ENCODE measurements at regions not wholly inside any gene's neighbourhood (a gene's known extent, or its start where the extent isn't known, plus 50 kb on each side); places are given as distances from the start of the nearest gene placed in this dataset.

GRCh38 chr12:126247936-126248335, 1182.7 kb downstream of the AACS start:
- no peak for DNase-seq (ENCODE audit: low read depth, low spot score)
- ChIA-PET CTCF (no interaction called here), POLR2A (no interaction called here)
- H3K4me3 ChIP-seq (ENCODE audit: low read depth, low read length) = no peak overlapping the region
- TF ChIP-seq, protein P1, sequence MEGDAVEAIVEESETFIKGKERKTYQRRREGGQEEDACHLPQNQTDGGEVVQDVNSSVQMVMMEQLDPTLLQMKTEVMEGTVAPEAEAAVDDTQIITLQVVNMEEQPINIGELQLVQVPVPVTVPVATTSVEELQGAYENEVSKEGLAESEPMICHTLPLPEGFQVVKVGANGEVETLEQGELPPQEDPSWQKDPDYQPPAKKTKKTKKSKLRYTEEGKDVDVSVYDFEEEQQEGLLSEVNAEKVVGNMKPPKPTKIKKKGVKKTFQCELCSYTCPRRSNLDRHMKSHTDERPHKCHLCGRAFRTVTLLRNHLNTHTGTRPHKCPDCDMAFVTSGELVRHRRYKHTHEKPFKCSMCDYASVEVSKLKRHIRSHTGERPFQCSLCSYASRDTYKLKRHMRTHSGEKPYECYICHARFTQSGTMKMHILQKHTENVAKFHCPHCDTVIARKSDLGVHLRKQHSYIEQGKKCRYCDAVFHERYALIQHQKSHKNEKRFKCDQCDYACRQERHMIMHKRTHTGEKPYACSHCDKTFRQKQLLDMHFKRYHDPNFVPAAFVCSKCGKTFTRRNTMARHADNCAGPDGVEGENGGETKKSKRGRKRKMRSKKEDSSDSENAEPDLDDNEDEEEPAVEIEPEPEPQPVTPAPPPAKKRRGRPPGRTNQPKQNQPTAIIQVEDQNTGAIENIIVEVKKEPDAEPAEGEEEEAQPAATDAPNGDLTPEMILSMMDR (IDR thresholded peaks at IDR 0.05; ENCODE audit: insufficient read depth, low read length, missing control alignments) = no peak

GRCh38 chr12:126248871-126249403, 1183.7 kb downstream of the AACS start:
- CTCF ChIA-PET = no interaction called here
- DNase-seq (ENCODE audit: low read depth, low spot score) = no peak

DNA sequence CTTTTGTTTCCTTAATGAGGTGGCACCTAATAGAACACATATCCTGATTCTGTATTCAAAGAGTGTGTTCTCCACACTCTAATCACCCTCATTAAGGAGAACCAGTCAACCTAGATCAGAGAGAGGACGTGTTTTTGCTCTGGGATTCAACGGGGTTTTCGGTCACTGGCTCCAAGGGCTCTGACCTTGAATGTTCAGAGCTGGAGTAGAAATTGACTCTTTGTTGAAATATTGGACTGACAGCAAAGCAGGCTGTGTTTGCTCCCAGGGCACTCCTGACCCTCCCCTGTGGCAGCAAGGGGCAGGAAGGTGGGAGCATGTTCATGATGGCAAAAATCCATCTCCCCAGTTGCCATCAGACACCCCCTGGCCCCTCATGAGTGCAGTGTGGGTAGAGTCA, 1193.0 kb downstream of the AACS start:
- POLR2A ChIA-PET = no interaction called here
- TF ChIP-seq, protein P1 (IDR thresholded peaks at IDR 0.05; ENCODE audit: insufficient read depth, low read length, missing control alignments) = no peak
- H3K4me3 ChIP-seq (ENCODE audit: low read depth, low read length) = no peak overlapping the region
- CTCF ChIA-PET = no interaction called here
- no peak for DNase-seq (ENCODE audit: low read depth, low spot score)

More at GRCh38 chr12:126248871-126249403, 1183.7 kb downstream of the AACS start:
- POLR2A ChIA-PET = no interaction called here
- no peak overlapping the region for H3K4me3 ChIP-seq (ENCODE audit: low read depth, low read length)
- TF ChIP-seq, protein P1 (IDR thresholded peaks at IDR 0.05; ENCODE audit: insufficient read depth, low read length, missing control alignments) = no peak

- CTCF ChIA-PET = no interaction called here
- H3K4me3 ChIP-seq (ENCODE audit: low read depth, low read length) = no peak overlapping the region
- no peak for DNase-seq (ENCODE audit: low read depth, low spot score)
- POLR2A ChIA-PET = no interaction called here
- TF ChIP-seq, protein P1 (IDR thresholded peaks at IDR 0.05; ENCODE audit: insufficient read depth, low read length, missing control alignments) = no peak
Measured at GRCh38 chr12:126262829-126263228, 1197.6 kb downstream of the AACS start.

DNA sequence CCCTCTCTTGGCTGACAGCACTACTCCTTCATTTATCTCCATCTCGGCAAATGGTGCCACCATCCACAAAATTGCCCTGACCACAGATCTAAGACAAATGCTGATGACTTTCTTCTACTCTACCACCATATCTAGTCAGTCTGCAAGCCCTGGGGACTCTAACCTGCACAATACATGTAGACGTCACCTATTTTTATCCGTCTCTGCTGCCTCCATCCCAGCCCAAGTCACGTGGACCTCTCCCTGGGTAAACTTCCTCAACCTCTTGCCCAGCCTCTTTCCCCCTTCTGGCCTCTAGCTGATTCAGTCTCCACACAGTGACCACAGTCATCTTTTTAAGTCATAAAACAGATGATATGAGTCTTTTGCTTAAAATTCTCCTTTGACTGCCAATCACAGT, 1203.0 kb downstream of the AACS start:
- H3K4me3 ChIP-seq (ENCODE audit: low read depth, low read length) = no peak overlapping the region
- TF ChIP-seq, protein P1 (IDR thresholded peaks at IDR 0.05; ENCODE audit: insufficient read depth, low read length, missing control alignments) = no peak
- POLR2A ChIA-PET = no interaction called here
- no peak for DNase-seq (ENCODE audit: low read depth, low spot score)
- CTCF ChIA-PET = no interaction called here

DNA sequence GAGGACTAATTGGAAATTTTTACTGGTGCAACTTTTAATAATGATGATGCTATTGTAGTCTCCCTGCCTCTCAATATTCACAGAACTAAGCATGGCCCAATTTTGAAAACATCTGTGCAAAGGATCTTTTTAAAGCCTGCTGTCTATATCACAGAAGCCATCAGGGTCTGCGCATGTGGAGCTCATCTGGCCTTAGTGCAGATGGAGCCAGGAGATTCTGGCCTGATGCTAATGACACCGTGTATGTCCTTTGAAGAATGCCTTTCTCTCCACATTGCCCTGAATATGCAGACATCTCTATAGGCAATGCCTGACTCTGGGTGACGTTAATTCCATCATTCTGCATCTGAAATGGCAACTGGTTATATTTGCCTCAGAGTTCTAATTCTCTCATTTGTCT, 1205.9 kb downstream of the AACS start:
- TF ChIP-seq, protein P1 (IDR thresholded peaks at IDR 0.05; ENCODE audit: insufficient read depth, low read length, missing control alignments) = no peak
- POLR2A ChIA-PET = no interaction called here
- no peak for DNase-seq (ENCODE audit: low read depth, low spot score)
- H3K4me3 ChIP-seq (ENCODE audit: low read depth, low read length) = no peak overlapping the region
- CTCF ChIA-PET = no interaction called here
